Activated gamma-delta T cell treated with Interleukin-2 at 50 U/mL for 16 hours (primary cell): ENCODE measurements at regions not wholly inside any gene's neighbourhood (a gene's known extent, or its start where the extent isn't known, plus 50 kb on each side); places are given as distances from the start of the nearest gene placed in this dataset.

Experiments used
- DNase-seq: peaks from one replicate; pipeline ENCODE4 v3.0.0-alpha.2; 2020

- no peak for DNase-seq
Measured at GRCh38 chr11:109752212-109752825, 330.3 kb downstream of the C11orf87 start.

GRCh38 chr11:109756521-109756920, 334.5 kb downstream of the C11orf87 start:
- no peak for DNase-seq

DNA sequence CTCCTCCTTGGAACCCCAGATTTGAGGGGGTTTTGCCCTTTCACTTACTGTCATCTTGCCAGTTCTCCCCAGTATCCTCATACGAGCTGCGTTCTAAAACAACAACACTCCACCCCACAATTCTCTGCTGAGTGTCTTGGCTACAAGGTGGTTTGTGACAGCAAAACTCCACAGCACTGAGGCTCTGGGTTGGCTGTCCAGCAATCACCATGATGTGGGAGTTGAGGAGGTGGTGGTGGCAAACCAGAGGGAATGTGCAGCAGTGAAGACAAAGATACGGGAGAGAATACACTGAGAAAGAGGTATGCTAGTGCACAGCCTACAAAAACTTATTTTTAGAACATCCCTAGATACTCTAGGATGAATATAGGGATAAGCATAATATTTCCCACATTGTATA, 335.0 kb downstream of the C11orf87 start:
- no peak for DNase-seq

- no peak for DNase-seq
Measured at GRCh38 chr11:109762546-109762945, 330.6 kb upstream of the ZC3H12C start.

DNA sequence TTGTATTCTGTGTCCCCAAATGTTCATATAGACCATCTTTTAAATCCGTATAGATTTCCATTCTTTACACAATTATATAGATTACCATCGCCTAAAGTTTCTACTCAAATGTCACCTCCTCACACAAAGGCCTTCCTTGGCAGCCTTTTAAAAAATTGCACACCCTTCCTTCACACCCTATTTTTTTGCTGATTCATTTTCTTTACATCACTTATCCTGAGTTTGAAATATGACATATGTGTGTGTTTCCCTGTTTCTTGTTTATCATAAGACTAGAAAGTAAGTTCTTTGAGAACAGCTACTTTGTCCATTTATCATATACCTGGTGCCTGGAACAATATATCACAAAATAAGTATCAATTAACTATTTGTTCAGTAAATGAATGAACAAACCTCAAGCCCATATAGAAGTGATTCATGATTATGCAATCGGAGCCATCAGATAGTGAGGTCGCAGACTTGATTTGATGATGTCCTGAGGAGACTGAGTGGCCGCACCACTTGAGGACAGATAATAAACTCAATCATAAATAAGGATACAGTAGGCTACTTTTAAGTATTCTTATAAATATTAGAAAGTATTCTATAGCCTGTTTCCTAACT, 327.4 kb upstream of the ZC3H12C start:
- no peak for DNase-seq

- DNase-seq: no peak
Measured at GRCh38 chr11:109769858-109770257, 323.3 kb upstream of the ZC3H12C start.

GRCh38 chr11:109770323-109770722, 322.9 kb upstream of the ZC3H12C start:
- no peak for DNase-seq

GRCh38 chr11:109772892-109773291, 320.3 kb upstream of the ZC3H12C start:
- DNase-seq: no peak

DNA sequence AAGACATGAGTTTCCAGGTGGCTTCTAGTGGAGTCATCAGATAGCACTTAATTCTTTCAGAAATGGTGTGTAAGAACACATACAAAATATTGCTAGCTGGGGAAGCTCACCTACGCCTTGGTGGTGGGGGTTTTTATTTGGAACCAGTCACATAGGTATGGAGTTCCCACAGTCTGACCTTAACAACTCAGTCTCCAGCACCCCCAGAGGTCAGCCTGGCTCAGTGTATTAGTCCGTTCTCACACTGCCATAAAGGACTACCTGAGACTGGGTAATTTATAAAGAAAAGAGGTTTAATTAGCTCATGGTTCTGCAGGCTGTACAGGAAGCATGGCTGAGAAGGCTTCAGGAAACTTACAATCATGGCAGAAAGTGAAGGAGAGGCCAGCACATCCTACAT, 317.5 kb upstream of the ZC3H12C start:
- no peak for DNase-seq

- DNase-seq: no peak
Measured at GRCh38 chr11:109783014-109783413, 310.2 kb upstream of the ZC3H12C start.

DNA sequence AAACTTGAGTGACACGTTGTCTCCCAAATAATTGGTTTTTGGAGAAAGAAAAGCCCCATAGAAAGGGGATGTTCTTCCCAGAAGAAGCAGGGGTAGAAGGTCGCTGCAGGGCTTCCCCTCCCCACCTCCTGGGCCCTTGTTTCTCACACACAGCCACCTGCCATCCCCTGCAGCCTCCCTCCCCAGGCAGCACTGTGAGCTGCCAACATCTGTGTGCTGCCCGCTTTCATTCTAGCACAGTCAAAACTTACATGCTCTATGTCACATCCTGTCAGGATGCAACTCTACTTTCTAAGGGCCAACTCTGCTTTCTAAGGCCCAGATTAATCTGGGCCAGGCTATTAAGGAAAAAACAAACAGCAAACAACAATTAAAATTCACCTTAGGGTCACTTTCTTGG, 309.4 kb upstream of the ZC3H12C start:
- DNase-seq: no peak

DNA sequence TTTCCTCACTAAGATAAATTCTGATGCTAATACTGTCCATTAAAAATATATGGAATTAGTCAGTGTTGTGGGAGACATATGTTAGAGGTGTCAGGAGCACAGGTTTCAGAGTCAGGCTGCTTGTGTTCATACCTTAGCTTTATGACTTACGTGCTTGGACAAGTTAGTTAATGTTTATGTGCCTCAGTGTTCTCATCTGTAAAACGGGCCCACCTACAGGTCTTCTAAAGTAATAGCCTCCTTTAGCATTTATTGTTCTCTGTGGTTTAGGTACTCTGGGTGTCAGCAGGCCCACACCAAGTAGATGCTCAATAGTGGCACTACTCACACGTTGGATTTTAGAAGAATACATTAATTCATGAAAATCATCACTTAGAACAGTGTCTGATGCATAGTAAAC, 308.7 kb upstream of the ZC3H12C start:
- no peak for DNase-seq

- no peak for DNase-seq
Measured at GRCh38 chr11:109785198-109785597, 308.0 kb upstream of the ZC3H12C start.

DNA sequence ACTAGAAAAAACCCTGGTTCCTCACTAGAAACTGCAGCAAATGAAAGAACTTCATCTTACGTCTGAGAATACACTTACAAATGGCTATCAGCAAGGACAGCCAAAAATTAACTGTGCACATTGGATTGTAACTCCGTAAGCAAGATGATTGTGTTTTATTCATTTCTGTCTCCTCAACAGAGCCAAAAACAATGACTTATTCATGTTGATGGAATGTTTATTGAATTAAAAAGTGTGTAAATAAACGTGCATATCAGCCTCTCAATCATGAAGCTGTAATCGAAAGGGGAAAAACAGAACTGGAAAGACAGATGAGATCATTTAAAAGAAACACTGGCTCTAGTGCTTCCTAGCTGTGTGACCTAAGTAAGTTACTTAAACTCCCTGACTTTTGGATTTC, 307.5 kb upstream of the ZC3H12C start:
- no peak for DNase-seq

DNA sequence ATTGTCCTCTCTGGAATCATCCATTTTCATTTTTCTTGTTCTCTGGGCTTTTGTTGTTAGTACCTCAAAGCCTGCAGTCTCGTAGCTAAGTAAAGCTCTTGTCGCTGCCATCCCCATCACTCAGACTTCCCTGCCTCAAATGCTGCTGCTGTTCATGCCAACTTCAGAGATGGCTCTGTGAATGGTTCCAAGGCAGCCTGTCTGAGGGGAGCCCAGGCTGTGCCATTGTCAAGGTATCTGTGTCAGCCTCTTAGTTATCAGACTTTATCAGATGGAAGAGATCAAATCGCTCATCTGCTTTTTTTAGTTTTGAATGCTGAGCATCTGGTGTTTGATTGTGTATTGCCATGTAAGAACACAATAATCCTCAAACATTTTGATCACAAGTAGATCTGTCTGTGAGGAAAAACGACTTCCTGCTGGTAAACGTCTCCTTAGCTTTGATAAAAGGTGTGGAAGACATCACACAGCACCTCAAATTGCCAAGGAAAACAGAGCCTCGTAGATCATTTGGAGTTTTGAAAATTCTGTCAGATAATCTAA, 304.2 kb upstream of the ZC3H12C start:
- no peak for DNase-seq

DNA sequence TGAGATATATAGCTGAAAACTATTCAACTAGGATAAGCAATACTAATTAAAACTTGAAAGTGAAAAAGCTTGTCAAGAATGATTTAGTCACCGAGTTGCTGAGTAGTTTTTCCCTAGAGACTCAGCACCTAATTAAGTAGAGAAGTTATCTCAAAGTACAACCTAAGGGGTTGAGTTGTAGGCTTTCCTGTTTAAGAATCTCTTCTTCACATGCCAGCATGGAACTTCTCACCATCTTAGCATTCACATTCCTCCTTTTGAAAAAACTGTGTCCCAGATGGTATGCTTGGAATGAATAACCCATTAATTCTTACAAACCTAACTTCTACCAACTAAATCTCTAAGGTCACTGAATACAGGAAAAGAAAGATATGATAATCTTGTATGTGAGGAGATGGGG, 303.3 kb upstream of the ZC3H12C start:
- no peak for DNase-seq

DNA sequence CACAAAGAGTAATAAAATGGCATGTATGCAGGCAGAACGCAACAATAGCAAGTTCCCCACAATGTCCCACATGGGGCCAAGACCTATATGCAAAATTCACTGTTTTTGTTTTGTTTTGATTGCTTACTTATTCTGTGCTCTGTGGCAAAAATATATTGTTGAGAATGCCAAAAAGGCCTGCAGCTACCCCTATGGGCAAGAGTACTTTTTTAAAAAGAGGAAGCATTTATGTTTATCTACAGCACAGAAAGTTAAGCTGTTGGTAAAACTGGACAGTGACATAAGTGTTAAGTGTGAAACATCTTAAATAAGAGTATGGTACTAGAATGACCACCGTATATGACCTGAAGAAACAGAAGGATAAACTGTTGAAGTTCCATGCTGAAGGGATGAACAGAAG, 301.9 kb upstream of the ZC3H12C start:
- no peak for DNase-seq

DNA sequence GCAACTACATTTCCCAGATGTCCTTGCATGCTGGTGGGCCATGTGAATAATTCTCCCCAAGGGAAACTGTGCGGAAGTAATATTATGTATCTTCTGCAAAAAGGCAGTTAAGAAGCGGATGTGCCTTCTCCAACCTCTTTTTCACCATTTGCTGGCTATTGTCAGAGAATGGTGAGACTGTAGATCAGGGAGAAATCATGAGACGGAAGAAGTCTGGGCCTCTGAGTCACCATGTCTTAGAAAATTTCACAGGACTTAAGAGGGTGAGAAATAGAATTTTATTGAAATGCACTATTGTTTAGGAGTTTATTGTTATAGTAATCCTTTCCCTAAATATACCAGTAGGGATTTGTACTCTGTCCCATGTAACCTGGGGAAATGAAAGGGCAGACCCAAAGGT, 298.7 kb upstream of the ZC3H12C start:
- no peak for DNase-seq

GRCh38 chr11:109795234-109795633, 298.0 kb upstream of the ZC3H12C start:
- no peak for DNase-seq

DNA sequence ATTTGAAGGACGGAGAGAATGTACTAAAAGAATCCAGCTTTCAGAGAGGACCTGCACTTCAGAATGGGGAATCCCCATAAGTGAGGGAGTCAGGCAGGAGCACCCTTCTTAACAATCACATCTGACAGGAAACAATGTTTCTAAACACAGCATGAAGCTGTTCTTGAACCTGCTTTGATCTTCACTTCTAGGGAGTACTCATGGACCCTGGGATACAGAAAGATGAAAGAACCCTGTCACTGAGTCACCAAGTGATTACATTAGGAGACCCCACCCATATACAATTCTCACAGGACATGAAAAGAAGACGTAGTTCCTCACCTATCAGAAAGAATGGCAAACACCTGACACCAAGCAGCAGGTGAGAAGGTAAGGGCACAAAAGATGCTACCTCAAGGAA, 296.9 kb upstream of the ZC3H12C start:
- DNase-seq: no peak

- DNase-seq: no peak
Measured at GRCh38 chr11:109798521-109798920, 294.7 kb upstream of the ZC3H12C start.

- no peak for DNase-seq
Measured at GRCh38 chr11:109799604-109800003, 293.6 kb upstream of the ZC3H12C start.

DNA sequence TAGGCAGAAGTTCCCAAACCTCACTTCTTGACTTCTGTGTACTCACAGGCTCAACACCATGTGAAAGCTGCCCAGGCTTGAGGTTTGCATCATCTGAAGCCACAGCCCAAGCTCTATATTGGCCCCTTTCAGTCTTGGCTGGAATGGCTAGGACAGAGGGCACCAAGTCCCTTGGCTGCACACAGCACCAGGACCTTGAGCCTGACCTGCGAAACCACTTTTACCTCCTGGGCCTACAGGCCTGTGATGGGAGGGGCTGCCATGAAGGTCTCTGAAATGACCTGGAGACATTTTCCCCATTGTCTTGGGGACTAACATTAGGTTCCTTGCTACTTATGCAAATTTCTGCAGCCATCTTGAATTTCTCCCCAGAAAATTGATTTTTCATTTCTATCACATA, 288.3 kb upstream of the ZC3H12C start:
- no peak for DNase-seq

GRCh38 chr11:109806205-109806604, 287.0 kb upstream of the ZC3H12C start:
- DNase-seq: no peak

- DNase-seq: no peak
Measured at GRCh38 chr11:109808569-109808968, 284.6 kb upstream of the ZC3H12C start.
